ENCODE measurements at regions not wholly inside any gene's neighbourhood (a gene's known extent, or its start where the extent isn't known, plus 50 kb on each side); places are given as distances from the start of the nearest gene placed in this dataset.

DNA sequence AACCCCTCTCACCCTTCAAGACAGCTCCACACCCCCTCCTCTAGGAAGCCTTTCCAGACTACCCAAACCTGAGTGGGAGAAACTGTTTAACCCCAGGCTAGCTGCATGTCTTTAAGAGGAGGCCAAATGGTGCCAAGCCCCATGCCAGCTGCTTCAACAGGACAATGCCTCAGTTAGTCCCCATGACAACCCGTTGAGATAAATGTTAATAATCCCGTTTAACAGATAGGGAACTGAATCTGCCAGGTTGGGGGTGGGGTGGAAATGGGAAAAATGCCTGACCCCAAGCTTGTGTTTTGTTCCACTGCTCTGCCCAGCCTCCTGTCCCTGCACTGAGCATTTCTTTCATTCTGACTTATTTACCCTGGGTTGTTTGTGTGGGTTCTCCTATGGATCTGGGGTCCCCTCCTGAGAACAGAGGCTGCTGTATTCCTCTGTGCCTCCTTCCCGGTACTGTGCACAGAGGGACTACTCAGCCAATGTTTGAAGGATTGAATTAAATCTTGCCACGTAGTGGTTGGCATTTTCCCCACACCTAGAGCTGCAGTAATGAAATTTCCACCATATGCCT is 452.6 kb upstream of the ZMIZ1 start:
- no peak for TF ChIP-seq EGR1 (IDR thresholded peaks at IDR 0.05)
- TF ChIP-seq CREB1 (IDR thresholded peaks at IDR 0.05; ENCODE audit: low read depth), result no peak
- TF ChIP-seq CEBPB (IDR thresholded peaks at IDR 0.05), result no peak
- TF ChIP-seq, protein P1, sequence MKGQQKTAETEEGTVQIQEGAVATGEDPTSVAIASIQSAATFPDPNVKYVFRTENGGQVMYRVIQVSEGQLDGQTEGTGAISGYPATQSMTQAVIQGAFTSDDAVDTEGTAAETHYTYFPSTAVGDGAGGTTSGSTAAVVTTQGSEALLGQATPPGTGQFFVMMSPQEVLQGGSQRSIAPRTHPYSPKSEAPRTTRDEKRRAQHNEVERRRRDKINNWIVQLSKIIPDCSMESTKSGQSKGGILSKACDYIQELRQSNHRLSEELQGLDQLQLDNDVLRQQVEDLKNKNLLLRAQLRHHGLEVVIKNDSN (IDR thresholded peaks at IDR 0.05), result no peak
- TF ChIP-seq, protein P2, sequence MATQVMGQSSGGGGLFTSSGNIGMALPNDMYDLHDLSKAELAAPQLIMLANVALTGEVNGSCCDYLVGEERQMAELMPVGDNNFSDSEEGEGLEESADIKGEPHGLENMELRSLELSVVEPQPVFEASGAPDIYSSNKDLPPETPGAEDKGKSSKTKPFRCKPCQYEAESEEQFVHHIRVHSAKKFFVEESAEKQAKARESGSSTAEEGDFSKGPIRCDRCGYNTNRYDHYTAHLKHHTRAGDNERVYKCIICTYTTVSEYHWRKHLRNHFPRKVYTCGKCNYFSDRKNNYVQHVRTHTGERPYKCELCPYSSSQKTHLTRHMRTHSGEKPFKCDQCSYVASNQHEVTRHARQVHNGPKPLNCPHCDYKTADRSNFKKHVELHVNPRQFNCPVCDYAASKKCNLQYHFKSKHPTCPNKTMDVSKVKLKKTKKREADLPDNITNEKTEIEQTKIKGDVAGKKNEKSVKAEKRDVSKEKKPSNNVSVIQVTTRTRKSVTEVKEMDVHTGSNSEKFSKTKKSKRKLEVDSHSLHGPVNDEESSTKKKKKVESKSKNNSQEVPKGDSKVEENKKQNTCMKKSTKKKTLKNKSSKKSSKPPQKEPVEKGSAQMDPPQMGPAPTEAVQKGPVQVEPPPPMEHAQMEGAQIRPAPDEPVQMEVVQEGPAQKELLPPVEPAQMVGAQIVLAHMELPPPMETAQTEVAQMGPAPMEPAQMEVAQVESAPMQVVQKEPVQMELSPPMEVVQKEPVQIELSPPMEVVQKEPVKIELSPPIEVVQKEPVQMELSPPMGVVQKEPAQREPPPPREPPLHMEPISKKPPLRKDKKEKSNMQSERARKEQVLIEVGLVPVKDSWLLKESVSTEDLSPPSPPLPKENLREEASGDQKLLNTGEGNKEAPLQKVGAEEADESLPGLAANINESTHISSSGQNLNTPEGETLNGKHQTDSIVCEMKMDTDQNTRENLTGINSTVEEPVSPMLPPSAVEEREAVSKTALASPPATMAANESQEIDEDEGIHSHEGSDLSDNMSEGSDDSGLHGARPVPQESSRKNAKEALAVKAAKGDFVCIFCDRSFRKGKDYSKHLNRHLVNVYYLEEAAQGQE (IDR thresholded peaks at IDR 0.05; ENCODE audit: low read depth), result no peak
- no peak for TF ChIP-seq EP300 (IDR thresholded peaks at IDR 0.05; ENCODE audit: borderline replicate concordance)
- no peak for TF ChIP-seq RAD21 (IDR thresholded peaks at IDR 0.05; ENCODE audit: low read depth)
- no peak for TF ChIP-seq TCF12 (IDR thresholded peaks at IDR 0.05; ENCODE audit: low read depth)
- TF ChIP-seq, protein P3, sequence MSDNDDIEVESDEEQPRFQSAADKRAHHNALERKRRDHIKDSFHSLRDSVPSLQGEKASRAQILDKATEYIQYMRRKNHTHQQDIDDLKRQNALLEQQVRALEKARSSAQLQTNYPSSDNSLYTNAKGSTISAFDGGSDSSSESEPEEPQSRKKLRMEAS (IDR thresholded peaks at IDR 0.05), result no peak
- no peak for TF ChIP-seq FOXM1 (IDR thresholded peaks at IDR 0.05; ENCODE audit: borderline replicate concordance, low read depth)
- TF ChIP-seq YY1 (IDR thresholded peaks at IDR 0.05; ENCODE audit: low read depth), result no peak
- TF ChIP-seq TEAD4 (IDR thresholded peaks at IDR 0.05), result no peak
- no peak for TF ChIP-seq TAF1 (IDR thresholded peaks at IDR 0.05; ENCODE audit: low read depth)
- no peak for TF ChIP-seq NFIC (IDR thresholded peaks at IDR 0.05)
- no peak for TF ChIP-seq ZBTB7A (IDR thresholded peaks at IDR 0.05; ENCODE audit: low read depth)

DNA sequence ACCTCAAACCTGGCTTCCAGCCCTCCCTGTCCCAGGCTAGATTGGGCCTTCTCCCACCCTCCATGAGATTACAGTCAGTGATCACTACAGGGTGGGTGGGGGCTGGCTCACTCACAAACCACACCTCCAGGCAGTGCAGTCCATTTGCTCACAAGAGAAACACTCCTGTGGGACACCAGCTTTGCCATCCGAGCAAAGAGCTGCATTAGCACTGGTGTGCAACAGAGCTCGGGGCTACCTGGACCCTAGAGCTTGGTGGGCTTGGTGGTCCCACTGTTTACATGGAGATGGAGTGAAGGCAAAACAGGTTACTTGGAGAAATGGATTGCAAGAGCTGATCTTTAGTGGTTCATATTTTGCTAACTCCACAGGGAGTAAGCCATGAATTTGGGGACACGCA is 451.7 kb upstream of the ZMIZ1 start:
- TF ChIP-seq TAF1 (IDR thresholded peaks at IDR 0.05; ENCODE audit: low read depth), result no peak
- no peak for TF ChIP-seq YY1 (IDR thresholded peaks at IDR 0.05; ENCODE audit: low read depth)
- TF ChIP-seq EP300 (IDR thresholded peaks at IDR 0.05; ENCODE audit: borderline replicate concordance), result no peak
- no peak for TF ChIP-seq EGR1 (IDR thresholded peaks at IDR 0.05)
- TF ChIP-seq FOXM1 (IDR thresholded peaks at IDR 0.05; ENCODE audit: borderline replicate concordance, low read depth), result no peak
- no peak for TF ChIP-seq NFIC (IDR thresholded peaks at IDR 0.05)
- no peak for TF ChIP-seq CEBPB (IDR thresholded peaks at IDR 0.05)
- TF ChIP-seq, protein P1 (IDR thresholded peaks at IDR 0.05), result no peak

DNA sequence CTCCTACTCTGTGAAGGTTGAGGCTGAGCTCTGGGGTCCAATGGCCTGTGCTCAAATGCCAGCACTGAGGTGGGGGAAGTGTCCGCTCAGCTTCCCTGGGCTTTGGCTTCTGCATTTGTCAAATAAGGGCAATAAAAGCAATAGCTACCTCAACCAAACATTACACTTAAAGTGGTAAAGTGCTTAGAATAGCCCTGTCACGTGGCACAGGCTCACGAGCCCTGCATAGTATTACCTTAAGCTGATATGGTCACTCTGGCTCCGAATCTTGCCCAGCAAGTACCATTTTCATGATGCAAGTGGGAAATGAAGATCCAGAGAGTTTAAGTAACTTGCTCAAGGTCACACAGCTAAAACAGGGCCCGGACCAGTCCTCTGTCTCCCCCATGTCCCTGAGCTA is 451.1 kb upstream of the ZMIZ1 start:
- TF ChIP-seq, protein P1 (IDR thresholded peaks at IDR 0.05), result no peak
- TF ChIP-seq RAD21 (IDR thresholded peaks at IDR 0.05; ENCODE audit: low read depth), result no peak
- TF ChIP-seq TCF12 (IDR thresholded peaks at IDR 0.05; ENCODE audit: low read depth), result no peak
- TF ChIP-seq TAF1 (IDR thresholded peaks at IDR 0.05; ENCODE audit: low read depth), result no peak
- TF ChIP-seq NFIC (IDR thresholded peaks at IDR 0.05), result no peak
- TF ChIP-seq TEAD4 (IDR thresholded peaks at IDR 0.05), result no peak
- TF ChIP-seq, protein P2 (IDR thresholded peaks at IDR 0.05; ENCODE audit: low read depth), result no peak
- TF ChIP-seq, protein P3 (IDR thresholded peaks at IDR 0.05), result no peak
- TF ChIP-seq CEBPB (IDR thresholded peaks at IDR 0.05), result no peak
- TF ChIP-seq EP300 (IDR thresholded peaks at IDR 0.05; ENCODE audit: borderline replicate concordance), result no peak
- TF ChIP-seq CREB1 (IDR thresholded peaks at IDR 0.05; ENCODE audit: low read depth), result no peak
- TF ChIP-seq YY1 (IDR thresholded peaks at IDR 0.05; ENCODE audit: low read depth), result no peak
- no peak for TF ChIP-seq ZBTB7A (IDR thresholded peaks at IDR 0.05; ENCODE audit: low read depth)
- no peak for TF ChIP-seq EGR1 (IDR thresholded peaks at IDR 0.05)
- TF ChIP-seq FOXM1 (IDR thresholded peaks at IDR 0.05; ENCODE audit: borderline replicate concordance, low read depth), result no peak

DNA sequence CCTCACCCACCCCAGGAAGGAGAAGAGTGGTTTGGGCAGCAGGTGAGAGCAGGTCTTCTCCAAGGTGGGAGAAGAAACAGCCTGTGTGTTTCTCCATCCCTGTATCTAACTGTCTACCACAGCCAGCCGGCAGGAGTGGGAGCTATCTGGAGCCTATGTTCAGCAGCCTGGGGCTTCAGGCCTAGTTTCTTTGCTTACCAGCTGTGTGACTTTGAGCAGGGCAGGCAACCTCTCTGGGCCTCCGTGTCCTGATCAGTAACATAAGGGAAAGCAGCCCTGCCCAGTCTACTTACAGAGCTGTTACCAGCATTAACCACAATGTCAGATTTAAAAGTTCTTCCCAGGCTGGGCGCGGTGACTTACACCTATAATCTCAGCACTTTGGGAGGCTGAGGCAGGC is 450.7 kb upstream of the ZMIZ1 start:
- TF ChIP-seq YY1 (IDR thresholded peaks at IDR 0.05; ENCODE audit: low read depth), result no peak
- TF ChIP-seq, protein P3 (IDR thresholded peaks at IDR 0.05), result no peak
- no peak for TF ChIP-seq TAF1 (IDR thresholded peaks at IDR 0.05; ENCODE audit: low read depth)
- no peak for TF ChIP-seq TCF12 (IDR thresholded peaks at IDR 0.05; ENCODE audit: low read depth)
- TF ChIP-seq TEAD4 (IDR thresholded peaks at IDR 0.05), result no peak

DNA sequence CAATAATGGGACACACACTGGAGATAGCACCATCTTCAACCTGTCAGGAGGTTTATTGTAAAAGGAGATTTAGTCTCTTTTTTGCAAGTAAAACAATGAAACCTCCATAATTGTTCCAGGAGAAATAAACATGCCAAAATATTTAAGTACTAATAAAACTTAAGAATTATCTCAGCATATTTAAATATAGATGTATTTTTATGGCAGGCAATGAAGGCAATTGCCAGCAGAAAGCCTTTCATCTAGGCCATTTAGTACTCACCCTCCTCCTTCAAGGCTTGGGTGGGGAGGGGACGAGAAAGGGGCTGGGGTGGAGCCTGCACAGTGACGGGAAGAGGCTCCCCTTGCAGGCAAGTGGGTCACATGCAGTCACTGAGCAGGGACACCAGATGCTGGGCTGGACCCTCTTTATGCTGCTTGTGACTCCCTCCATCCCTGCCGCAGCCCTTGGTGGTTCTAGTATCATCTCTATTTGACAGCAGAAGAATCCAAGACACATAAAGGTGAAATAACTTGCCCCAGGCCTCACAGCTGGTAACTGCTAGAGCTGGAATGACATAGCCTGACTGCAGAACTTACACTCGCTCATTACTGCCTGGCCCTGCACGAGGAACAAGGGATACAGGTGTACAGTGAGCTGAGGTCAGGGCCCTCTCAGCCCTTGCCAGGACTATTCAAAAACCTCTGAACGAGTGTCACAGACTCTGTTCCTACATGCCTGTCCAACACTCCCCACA is 449.5 kb upstream of the ZMIZ1 start:
- no peak for TF ChIP-seq TAF1 (IDR thresholded peaks at IDR 0.05; ENCODE audit: low read depth)
- TF ChIP-seq NFIC (IDR thresholded peaks at IDR 0.05), result no peak
- TF ChIP-seq, protein P3 (IDR thresholded peaks at IDR 0.05), result no peak
- TF ChIP-seq RAD21 (IDR thresholded peaks at IDR 0.05; ENCODE audit: low read depth), result no peak
- no peak for TF ChIP-seq TCF12 (IDR thresholded peaks at IDR 0.05; ENCODE audit: low read depth)
- TF ChIP-seq, protein P2 (IDR thresholded peaks at IDR 0.05; ENCODE audit: low read depth), result no peak
- TF ChIP-seq, protein P1 (IDR thresholded peaks at IDR 0.05), result no peak
- TF ChIP-seq EGR1 (IDR thresholded peaks at IDR 0.05), result no peak

All from Ishikawa (cell line).